ENCODE measurements at regions not wholly inside any gene's neighbourhood (a gene's known extent, or its start where the extent isn't known, plus 50 kb on each side); places are given as distances from the start of the nearest gene placed in this dataset.

DNA sequence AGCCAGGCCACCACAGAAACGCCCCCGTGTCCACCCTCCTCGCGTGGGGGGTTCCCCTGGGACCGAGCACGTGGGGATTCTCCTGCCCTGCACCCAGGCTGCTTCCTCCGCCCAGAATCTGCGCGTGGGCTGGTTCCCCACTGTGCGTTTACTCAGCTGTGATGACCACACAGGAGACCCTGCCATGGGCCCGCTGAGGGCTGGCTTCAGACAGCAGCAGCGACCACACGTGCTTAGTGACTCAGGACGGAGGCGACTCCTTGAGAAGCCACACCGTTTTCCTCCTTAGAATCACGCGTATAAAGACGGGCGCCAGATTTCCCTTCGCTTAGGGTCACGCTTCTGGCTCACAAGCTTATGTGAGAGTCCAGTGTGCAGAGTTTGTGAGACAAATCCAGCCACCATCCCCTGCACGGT, 63.9 kb upstream of the PDE10A start:
- CTCF ChIA-PET (ENCODE audit: low intra/inter-chr PET ratio, low total read pairs) = no interaction called here

GRCh38 chr6:165726290-165726875, 63.3 kb upstream of the PDE10A start:
- Histone ChIP-seq H3K4me1 (ENCODE audit: insufficient read depth, low read length) (no peaks in the 10 kb centered on the region), H3K79me2 (ENCODE audit: insufficient read depth, low read length) (no peaks in the 10 kb centered on the region), H3K27me3 (ENCODE audit: control insufficient read depth in 1 of 2, insufficient read depth in 2 of 2, low read length in 2 of 2) (peaks cover 4 to 28% of the 10 kb centered on the region in 2 experiments; a peak in 4 of 5 replicates), H3K4me3 (replicated peaks in 1 of 3; ENCODE audit: insufficient read depth in 1 of 3, low read depth in 2 of 3, low read length in 3 of 3) (no peak overlapping the region), H3K36me3 (replicated peaks in 1 of 2; ENCODE audit: control insufficient read depth in 1 of 2, insufficient read depth in 2 of 2, low read length in 2 of 2) (no peaks in the 10 kb centered on the region), H3K27ac (ENCODE audit: extremely low read length, insufficient read depth, low read length) (no peak overlapping the region), H3K9me3 (ENCODE audit: low read length) (no peaks in the 10 kb centered on the region), H3K9ac (ENCODE audit: insufficient read depth, low read depth, low read length) (no peak overlapping the region), H2AFZ (ENCODE audit: low read length) (no peak overlapping the region), H4K20me1 (ENCODE audit: insufficient read depth, low read length) (no peaks in the 10 kb centered on the region), H3K4me2 (ENCODE audit: low read depth, low read length) (no peak overlapping the region)
- intact Hi-C loops (cut with micrococcal nuclease; ENCODE audit: unreplicated experiment) = no loop called here
- in situ Hi-C loops (cut with HindIII; ENCODE audit: extremely low pct_ligation_motif_present, low pct_unique_long_range_greater_than_20kb) = no loop called here
- TF ChIP-seq ZNF225 (CRISPR knock-in tag; IDR thresholded peaks at IDR 0.05) (no peak), MAFF (IDR thresholded peaks at IDR 0.05; ENCODE audit: low read depth, low read length) (peak; percentile 94), MAFK (conservative IDR thresholded peaks at IDR 0.05 in 1 of 2, IDR thresholded peaks at IDR 0.05 in 1 of 2; ENCODE audit: low read length in 2 of 2) (peak; percentile 87 to 97)
- no peak for ATAC-seq
- no TSS peak for BruUV-seq (replicated peaks)
- ChIA-PET POLR2A (no interaction called here), CTCF (ENCODE audit: low intra/inter-chr PET ratio, low total read pairs) (no interaction called here)
- no peak for DNase-seq (ENCODE audit: low spot score)
- 33% methylated on average over 24 of the region's 25 CpGs for WGBS (ENCODE audit: low lambda C conversion rate)
- no peak for FAIRE-seq

More for the DNA sequence above, 63.9 kb upstream of the PDE10A start:
- TF ChIP-seq ZSCAN20 (CRISPR knock-in tag; IDR thresholded peaks at IDR 0.05; ENCODE audit: borderline replicate concordance) = no peak
- FAIRE-seq (no peak), ATAC-seq (no peak), DNase-seq (ENCODE audit: low spot score) (no peak)
- Histone ChIP-seq H3K27me3 (ENCODE audit: control insufficient read depth in 1 of 2, insufficient read depth in 2 of 2, low read length in 2 of 2) (peaks cover 4 to 33% of the 10 kb centered on the region in 2 experiments; a peak in 4 of 5 replicates), H2AFZ (ENCODE audit: low read length) (no peak overlapping the region), H3K27ac (ENCODE audit: extremely low read length, insufficient read depth, low read length) (no peak overlapping the region), H3K4me3 (replicated peaks in 1 of 3; ENCODE audit: insufficient read depth in 1 of 3, low read depth in 2 of 3, low read length in 3 of 3) (no peak overlapping the region), H3K79me2 (ENCODE audit: insufficient read depth, low read length) (no peaks in the 10 kb centered on the region), H3K4me1 (ENCODE audit: insufficient read depth, low read length) (no peaks in the 10 kb centered on the region), H3K4me2 (ENCODE audit: low read depth, low read length) (no peak overlapping the region), H3K9ac (ENCODE audit: insufficient read depth, low read depth, low read length) (no peak overlapping the region), H3K36me3 (replicated peaks in 1 of 2; ENCODE audit: control insufficient read depth in 1 of 2, insufficient read depth in 2 of 2, low read length in 2 of 2) (no peaks in the 10 kb centered on the region), H3K9me3 (ENCODE audit: low read length) (no peaks in the 10 kb centered on the region), H4K20me1 (ENCODE audit: insufficient read depth, low read length) (no peaks in the 10 kb centered on the region)
- no TSS peak for BruUV-seq (replicated peaks)
- in situ Hi-C loops (cut with HindIII; ENCODE audit: extremely low pct_ligation_motif_present, low pct_unique_long_range_greater_than_20kb) (no loop called here), intact Hi-C loops (cut with micrococcal nuclease; ENCODE audit: unreplicated experiment) (no loop called here)
- WGBS (ENCODE audit: low lambda C conversion rate) = 50% methylated on average over 9 of the region's 23 CpGs
- POLR2A ChIA-PET = no interaction called here
